GM23338 (cell line): ENCODE measurements at regions not wholly inside any gene's neighbourhood (a gene's known extent, or its start where the extent isn't known, plus 50 kb on each side); places are given as distances from the start of the nearest gene placed in this dataset.

Source experiments
- CREB1 ChIP-seq: fragments of 250-450 bp; sonication (Bioruptor Pico); IDR thresholded peaks from 2 replicates; pipeline ENCODE4 v1.5.0; 2020; ENCODE audit warnings: low read depth, mild to moderate bottlenecking, moderate library complexity
- EZH2 ChIP-seq: fragments of 200-600 bp; sonication (generic); IDR thresholded peaks from one replicate; pipeline ENCODE4 v1.8.0; 2017; ENCODE audit warnings: antibody characterized with exemption, mild to moderate bottlenecking, low read depth; ENCODE audit not compliant: unreplicated experiment
- POLR2AphosphoS5 ChIP-seq: IDR thresholded peaks from 2 replicates; pipeline ENCODE4 v1.6.1; 2016; ENCODE audit warnings: antibody characterized with exemption, low read depth
- STAT1 ChIP-seq: IDR thresholded peaks from one replicate; pipeline ENCODE4 v1.6.1; 2016; ENCODE audit warnings: antibody characterized with exemption; ENCODE audit not compliant: unreplicated experiment
- TF ChIP-seq, protein P1 (sequence below), 2 experiments: fragments of 200-600 bp in 1 of 2; sonication (generic) in 1 of 2; conservative IDR thresholded peaks; 2 replicates each; pipeline versions ENCODE4 v1.5.1 to v1.6.1; 2016 to 2017; ENCODE audit warnings: antibody characterized with exemption in 2 of 2, low read depth in 2 of 2, mild to moderate bottlenecking in 2 of 2, moderate library complexity in 1 of 2

GRCh38 chr1:110766336-110766647 is 91.6 kb upstream of the KCNA3 start:
- TF ChIP-seq, protein P1, sequence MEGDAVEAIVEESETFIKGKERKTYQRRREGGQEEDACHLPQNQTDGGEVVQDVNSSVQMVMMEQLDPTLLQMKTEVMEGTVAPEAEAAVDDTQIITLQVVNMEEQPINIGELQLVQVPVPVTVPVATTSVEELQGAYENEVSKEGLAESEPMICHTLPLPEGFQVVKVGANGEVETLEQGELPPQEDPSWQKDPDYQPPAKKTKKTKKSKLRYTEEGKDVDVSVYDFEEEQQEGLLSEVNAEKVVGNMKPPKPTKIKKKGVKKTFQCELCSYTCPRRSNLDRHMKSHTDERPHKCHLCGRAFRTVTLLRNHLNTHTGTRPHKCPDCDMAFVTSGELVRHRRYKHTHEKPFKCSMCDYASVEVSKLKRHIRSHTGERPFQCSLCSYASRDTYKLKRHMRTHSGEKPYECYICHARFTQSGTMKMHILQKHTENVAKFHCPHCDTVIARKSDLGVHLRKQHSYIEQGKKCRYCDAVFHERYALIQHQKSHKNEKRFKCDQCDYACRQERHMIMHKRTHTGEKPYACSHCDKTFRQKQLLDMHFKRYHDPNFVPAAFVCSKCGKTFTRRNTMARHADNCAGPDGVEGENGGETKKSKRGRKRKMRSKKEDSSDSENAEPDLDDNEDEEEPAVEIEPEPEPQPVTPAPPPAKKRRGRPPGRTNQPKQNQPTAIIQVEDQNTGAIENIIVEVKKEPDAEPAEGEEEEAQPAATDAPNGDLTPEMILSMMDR (conservative IDR thresholded peaks at IDR 0.05; ENCODE audit: low read depth in 2 of 2) = no peak
- TF ChIP-seq STAT1 = no peak
- no peak for TF ChIP-seq EZH2
- TF ChIP-seq POLR2AphosphoS5 = no peak
- no peak for TF ChIP-seq CREB1
